ENCODE measurements at regions not wholly inside any gene's neighbourhood (a gene's known extent, or its start where the extent isn't known, plus 50 kb on each side); places are given as distances from the start of the nearest gene placed in this dataset.

DNA sequence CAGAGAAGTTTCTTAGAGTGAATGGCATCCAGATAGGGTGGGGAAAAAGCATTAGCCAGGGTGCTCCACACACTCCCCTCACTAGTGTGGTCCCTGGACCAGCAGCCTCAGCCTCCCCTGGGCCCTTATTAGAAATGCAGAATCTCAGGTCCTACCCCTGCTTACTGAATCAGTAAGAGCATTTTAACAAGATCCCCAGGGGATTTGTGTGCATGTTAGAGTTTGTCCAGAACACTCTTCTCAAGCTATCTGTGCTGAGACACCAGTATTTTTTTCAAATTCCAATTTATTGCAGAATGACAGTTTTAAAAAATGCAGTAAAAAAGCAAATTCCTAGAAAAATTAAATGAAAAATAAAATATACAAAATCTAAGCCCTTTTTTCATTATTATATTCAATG is 123.1 kb downstream of the MIAT start:
- TF ChIP-seq GATA2 (IDR thresholded peaks at IDR 0.05; ENCODE audit: low read depth, low read length): no peak
- no peak for TF ChIP-seq GATA3 (IDR thresholded peaks at IDR 0.05; ENCODE audit: low read depth, low read length)

DNA sequence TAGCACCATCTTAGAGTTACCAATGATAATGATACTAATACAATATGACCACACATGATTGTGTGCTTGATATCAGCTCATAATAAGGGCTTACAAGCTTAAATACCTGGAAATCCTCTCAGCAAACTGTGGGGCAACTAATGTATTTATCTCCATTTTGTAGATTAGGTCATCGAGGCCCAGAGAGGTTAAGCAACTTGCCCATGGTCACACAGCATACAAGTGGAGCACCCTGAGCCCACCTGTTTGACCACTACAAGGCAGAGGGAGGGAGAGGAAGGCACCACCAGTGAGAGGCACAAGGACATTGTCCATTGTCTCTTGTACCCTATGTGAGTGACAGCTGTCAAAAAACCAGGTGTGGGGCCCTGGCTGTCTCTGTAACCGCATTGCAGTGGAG is 123.7 kb downstream of the MIAT start:
- TF ChIP-seq GATA2 (IDR thresholded peaks at IDR 0.05; ENCODE audit: low read depth, low read length) (no peak), GATA3 (IDR thresholded peaks at IDR 0.05; ENCODE audit: low read depth, low read length) (no peak)

DNA sequence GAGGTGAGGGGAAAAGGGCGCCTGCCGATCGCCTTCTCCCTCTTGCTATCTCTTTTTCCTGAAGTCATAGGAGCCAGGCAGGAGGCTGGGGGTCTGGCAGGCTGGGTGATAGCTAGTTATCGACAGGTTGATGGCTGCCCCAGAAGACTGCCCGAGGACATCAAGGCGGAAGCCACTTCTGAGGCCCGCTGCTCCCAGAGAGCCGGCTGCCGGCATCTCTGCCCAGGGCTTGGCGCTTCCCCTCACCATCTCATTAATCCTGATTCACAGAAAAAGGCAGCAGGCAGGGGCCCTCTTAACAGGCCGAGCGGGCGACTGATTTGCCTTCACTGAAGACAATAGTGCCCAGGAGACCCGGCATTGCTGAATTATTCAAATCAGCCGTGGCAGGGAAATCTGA is 124.2 kb downstream of the MIAT start:
- TF ChIP-seq GATA2 (IDR thresholded peaks at IDR 0.05; ENCODE audit: low read depth, low read length): no peak
- no peak for TF ChIP-seq GATA3 (IDR thresholded peaks at IDR 0.05; ENCODE audit: low read depth, low read length)

DNA sequence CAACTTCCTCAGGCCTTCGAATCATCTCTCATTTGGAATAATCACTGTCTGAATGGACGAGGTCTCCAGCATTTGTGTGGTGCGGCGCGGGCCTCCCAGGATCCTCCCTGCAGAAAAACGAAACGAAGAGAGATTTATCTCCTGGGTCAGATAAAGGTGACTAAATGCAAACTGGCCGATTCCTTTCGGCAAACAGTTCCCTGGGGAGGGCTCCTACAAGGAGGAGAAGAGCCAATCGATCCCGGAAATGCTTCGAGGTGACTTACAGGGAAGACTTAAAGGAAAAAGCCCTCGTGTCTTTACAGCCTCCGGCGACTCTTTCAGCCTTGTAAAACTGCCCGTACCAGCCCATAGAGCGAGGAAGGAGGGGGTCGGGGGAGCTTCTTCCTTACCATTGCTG is 126.5 kb downstream of the MIAT start:
- TF ChIP-seq GATA2 (IDR thresholded peaks at IDR 0.05; ENCODE audit: low read depth, low read length) (no peak), GATA3 (IDR thresholded peaks at IDR 0.05; ENCODE audit: low read depth, low read length) (no peak)

DNA sequence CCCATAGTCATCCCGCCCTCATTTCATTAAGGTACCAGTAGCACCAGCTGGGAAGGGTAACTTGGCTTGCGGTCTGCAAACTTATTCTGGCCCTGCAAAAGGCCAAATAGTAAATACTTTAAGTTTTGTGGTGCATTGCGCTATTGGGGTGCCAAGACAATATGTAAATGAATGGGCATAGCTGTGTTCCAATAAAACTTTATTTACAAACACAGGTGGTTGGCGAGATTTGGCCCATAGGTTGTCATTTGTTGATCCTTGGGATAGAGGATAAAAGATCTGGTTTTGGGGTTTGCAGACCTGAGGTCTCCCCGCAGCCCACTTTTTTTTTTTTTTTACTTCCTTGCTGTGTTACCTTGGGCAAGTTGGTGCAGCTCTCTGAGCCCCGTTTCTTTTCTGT is 127.4 kb downstream of the MIAT start:
- no peak for TF ChIP-seq GATA2 (IDR thresholded peaks at IDR 0.05; ENCODE audit: low read depth, low read length)
- no peak for TF ChIP-seq GATA3 (IDR thresholded peaks at IDR 0.05; ENCODE audit: low read depth, low read length)

DNA sequence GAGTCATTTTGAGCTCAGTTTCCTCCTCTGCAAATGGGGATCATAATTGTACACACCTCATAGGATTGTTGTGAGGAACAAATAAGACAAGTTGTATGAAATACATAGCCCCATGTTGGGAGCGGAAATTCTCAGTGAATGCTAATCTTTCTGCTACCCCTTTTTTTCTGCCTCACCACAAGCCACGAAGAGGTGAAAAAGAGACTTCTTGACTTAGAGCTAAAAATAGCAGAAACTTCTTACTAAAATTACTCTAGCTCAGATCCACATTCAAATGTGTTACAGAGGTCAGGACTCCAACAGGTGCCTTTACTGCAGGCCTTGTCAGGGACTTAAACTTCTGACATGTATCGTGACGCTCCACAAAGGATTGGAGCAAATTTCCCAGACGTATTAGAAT is 128.5 kb downstream of the MIAT start:
- TF ChIP-seq GATA3 (IDR thresholded peaks at IDR 0.05; ENCODE audit: low read depth, low read length): no peak
- no peak for TF ChIP-seq GATA2 (IDR thresholded peaks at IDR 0.05; ENCODE audit: low read depth, low read length)

DNA sequence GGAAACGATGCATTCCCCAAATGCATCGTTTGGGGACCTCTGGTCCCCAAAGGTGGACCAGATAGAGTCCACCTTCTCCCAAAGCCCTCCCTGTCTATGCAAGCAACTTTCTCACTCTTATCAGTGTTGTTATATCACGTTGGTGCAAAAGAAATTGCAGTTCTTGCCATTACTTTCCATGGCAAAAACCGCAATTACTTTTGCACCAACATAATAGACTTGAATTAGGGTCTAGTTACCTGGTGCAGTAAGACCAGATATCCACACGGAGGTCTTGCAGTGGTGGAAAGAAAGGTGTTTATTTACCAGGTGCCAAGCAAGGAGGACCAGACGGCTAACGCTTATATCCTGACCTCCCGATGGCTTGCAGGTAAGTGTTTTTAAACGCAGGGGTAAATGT is 129.0 kb downstream of the MIAT start:
- TF ChIP-seq GATA3 (IDR thresholded peaks at IDR 0.05; ENCODE audit: low read depth, low read length): no peak
- TF ChIP-seq GATA2 (IDR thresholded peaks at IDR 0.05; ENCODE audit: low read depth, low read length): no peak

DNA sequence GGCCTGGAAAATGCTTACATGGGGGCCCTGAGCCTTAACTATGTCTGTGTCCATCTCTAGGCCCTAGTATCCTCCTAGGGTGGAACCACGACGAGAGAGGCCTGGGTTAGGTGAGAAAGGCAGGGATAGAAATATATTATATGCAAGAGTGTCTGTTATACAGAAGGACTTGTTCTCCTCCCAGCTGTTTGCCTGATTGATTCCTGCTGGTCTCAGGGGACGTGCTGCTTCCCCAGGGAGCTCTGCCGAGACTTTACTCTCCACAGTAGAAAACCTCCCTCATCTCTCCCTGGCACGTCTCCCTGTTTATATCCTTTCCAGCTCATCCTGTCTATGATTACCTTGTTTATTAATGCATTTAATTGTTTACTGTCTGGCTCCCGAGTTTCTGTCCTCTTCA is 132.6 kb downstream of the MIAT start:
- TF ChIP-seq GATA2 (IDR thresholded peaks at IDR 0.05; ENCODE audit: low read depth, low read length): no peak
- no peak for TF ChIP-seq GATA3 (IDR thresholded peaks at IDR 0.05; ENCODE audit: low read depth, low read length)

DNA sequence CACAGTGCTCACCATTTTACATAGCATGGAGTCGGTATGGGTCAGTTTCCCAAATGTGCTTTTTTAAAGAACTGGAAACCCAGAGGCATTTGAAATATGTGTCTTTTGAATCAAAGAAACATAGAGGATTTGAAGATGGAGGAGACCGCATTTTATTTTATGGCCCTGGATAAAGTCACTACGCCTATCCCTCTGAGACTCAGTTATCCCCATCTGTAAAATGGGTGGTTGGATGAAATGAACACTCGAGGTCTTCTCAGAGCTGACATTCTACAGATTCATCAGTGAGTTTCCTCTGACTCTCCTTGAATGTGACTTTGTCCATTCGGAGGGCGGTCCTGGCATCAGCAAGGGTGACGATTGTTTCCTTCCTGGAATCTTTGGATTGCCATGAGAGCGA is 135.1 kb downstream of the MIAT start:
- TF ChIP-seq GATA2 (IDR thresholded peaks at IDR 0.05; ENCODE audit: low read depth, low read length) (no peak), GATA3 (IDR thresholded peaks at IDR 0.05; ENCODE audit: low read depth, low read length) (no peak)

DNA sequence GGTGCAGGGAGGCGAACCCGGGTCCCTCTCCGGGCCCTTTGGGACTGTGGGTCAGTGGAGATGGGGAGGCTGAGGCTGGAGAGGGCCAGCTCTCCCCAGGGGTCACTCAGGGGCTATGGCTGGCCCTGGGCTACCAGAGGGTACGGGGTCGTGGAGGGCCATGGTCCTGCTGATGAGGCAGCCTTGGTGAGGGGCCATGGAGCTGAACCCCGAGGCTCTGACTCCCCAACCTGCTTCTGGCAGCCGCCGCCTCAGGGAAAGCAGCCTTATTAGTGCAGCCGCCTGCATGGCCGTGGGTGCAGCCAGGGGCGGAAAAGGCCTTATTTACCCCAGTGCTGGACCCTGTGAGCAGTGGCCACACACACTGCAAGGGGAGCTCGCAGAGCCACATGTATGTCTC is 139.4 kb downstream of the MIAT start:
- TF ChIP-seq GATA2 (IDR thresholded peaks at IDR 0.05; ENCODE audit: low read depth, low read length) (no peak), GATA3 (IDR thresholded peaks at IDR 0.05; ENCODE audit: low read depth, low read length) (no peak)

DNA sequence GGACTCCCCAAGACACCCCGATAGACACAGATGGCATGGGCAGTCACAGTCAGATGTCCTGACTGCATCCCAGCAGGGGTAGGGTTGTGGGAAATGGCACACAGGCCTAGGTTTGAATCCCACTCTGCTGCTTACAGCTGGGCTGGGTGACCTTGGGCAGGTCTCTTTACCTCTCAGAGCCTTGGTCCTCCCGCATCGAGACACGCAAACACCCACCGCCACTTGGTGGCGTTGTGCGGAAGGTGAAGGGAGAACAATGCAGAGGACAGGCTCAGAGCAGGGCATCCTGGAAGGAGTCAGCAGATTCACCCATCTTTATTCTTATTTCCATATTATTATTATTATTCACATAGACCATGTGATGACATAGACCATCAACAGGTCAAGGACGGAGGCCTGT is 140.5 kb downstream of the MIAT start:
- TF ChIP-seq GATA2 (IDR thresholded peaks at IDR 0.05; ENCODE audit: low read depth, low read length) (no peak), GATA3 (IDR thresholded peaks at IDR 0.05; ENCODE audit: low read depth, low read length) (no peak)

DNA sequence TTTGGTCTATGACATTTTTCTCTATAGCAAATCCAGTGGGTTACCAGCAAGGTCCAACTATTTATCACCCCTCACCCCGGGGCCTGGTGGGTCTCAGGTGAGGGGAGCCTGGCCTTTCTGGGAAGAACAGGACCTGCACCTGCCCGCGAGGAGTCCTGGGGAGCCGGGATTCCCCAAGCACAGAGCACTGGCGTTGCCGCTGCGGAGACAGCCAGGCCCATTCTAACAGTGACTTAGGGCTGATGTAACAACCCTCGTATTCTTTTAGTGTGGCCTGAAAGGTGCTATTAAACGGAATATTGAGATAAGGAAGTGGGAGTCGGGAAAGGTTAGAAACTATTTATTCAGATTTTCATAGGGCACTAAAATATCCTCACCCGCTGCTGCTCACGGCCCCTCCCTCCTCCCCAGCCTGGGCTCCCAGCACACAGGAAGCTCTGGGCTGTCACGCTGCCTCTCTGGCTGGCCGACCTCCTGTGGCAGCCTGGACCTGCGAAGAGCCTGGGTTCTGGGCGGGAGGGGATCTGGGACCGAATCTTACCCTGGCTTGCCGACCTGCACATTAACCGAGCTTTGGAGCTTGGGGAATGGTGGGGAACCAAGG is 141.2 kb downstream of the MIAT start:
- TF ChIP-seq GATA3 (IDR thresholded peaks at IDR 0.05; ENCODE audit: low read depth, low read length) (no peak), GATA2 (IDR thresholded peaks at IDR 0.05; ENCODE audit: low read depth, low read length) (no peak)

DNA sequence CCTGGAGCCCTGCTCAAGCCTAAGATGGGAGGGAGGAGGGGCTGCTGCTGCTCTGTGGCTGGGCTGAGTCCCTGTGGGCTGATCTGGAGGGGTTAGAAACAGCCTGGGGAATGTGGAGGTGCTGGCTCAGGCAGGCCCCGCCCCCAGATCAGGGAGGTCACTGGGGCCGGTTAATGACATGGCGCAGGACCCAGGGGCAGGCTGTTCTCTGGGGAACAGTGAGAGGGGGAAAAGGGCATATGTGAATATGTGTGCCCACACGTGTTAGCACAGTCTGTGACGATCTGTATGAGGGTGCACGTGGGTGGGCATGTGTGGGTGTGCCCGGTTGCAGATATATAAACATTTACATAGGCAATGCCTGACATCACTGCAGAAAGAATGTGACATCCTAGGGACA is 143.5 kb downstream of the MIAT start:
- TF ChIP-seq GATA3 (IDR thresholded peaks at IDR 0.05; ENCODE audit: low read depth, low read length): no peak
- no peak for TF ChIP-seq GATA2 (IDR thresholded peaks at IDR 0.05; ENCODE audit: low read depth, low read length)

DNA sequence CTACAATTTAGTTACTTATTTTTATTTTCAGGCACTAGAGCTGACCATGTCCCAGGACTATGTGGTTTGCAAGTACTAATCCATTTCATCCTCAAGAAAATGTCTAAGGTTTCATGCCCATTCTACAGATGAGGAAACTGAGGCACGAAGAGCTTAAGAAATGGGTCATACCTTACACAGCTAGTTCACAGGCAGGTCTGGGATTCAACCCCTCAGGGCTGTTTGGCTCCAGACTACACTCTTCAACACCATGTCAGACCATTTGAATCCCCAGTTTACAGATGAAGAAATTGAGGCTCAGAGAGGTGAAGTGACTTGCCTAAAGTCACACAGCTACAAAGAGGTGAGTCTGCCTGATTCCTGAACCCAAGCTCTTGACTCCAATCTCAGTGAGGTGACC is 144.1 kb downstream of the MIAT start:
- TF ChIP-seq GATA2 (IDR thresholded peaks at IDR 0.05; ENCODE audit: low read depth, low read length) (no peak), GATA3 (IDR thresholded peaks at IDR 0.05; ENCODE audit: low read depth, low read length) (no peak)

DNA sequence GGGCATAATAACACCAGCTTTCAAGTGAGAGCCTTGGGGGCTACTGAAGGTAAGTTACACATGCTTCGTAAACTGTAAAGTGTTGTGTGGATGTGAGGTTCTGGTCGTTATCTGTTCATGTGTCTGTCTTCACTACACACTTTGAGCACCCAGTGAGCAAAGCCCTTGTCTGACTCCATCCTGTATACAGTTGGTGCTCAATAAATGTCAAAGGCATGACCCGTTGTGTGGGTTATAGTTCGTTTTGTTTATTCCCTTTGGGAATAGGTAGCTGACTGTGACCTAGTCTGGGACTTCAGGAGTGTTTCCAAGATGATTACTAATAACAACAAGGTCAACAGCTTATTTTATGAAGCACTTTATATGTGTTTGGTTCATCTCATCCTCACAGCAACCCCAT is 146.9 kb downstream of the MIAT start:
- TF ChIP-seq GATA2 (IDR thresholded peaks at IDR 0.05; ENCODE audit: low read depth, low read length): no peak
- TF ChIP-seq GATA3 (IDR thresholded peaks at IDR 0.05; ENCODE audit: low read depth, low read length): no peak

DNA sequence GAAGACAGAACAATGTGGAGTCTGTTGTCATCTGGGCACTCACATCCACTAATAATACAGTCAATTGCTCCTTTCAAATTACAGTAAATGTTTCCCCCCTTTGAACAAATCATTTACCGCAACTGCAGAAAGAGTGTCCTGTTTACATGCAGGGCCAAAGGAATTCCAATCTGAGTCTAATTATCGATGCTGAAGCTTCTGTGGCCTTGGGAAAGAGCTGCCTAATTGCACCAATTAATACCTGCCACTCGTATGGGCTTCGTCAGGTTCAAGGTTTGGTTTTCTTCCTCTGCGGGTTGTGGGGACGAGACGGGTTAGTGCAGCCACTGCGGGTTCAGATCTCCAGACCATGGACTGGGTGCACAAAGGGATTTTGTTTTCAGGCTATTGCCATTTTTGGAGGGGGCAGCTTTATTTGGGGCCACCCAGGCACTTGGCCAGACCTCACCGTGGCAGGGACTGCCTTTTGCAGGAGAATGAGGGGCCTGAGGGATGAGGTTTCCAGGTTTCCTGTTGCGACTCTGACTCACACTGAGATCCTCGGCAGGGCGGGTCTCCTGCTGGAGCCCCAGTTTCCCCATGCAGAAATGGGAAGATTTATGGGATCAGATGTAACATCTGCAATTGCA is 147.6 kb downstream of the MIAT start:
- TF ChIP-seq GATA3 (IDR thresholded peaks at IDR 0.05; ENCODE audit: low read depth, low read length) (no peak), GATA2 (IDR thresholded peaks at IDR 0.05; ENCODE audit: low read depth, low read length) (no peak)
